H1 (cell line): ENCODE measurements at regions not wholly inside any gene's neighbourhood (a gene's known extent, or its start where the extent isn't known, plus 50 kb on each side); places are given as distances from the start of the nearest gene placed in this dataset.

Experiments
- CTCF ChIA-PET: fragments of 300-600 bp; sonication (Branson Sonifier 250); formaldehyde crosslinking; loops from one replicate; lab custom pipeline; 2021; ENCODE audit not compliant: partially characterized antibody; lab: Charles Lee
- POLR2A ChIA-PET: fragments of 300-600 bp; sonication (Branson Sonifier 250); formaldehyde crosslinking; loops from one replicate; lab custom pipeline; 2021; ENCODE audit warnings: inconsistent platforms; ENCODE audit not compliant: partially characterized antibody; lab: Charles Lee
- DNase-seq, 2 experiments: peaks; one replicate each; pipeline versions ENCODE4 v3.0.0 to v3.0.0-alpha.2; 2010 to 2022; ENCODE audit warnings: low spot score in 2 of 2, low read depth in 1 of 2, mixed read lengths in 1 of 2
- FAIRE-seq: peaks from 2 replicates; lab custom pipeline; 2011; peaks lifted over from hg19 to GRCh38; lab: Jason Lieb, UNC
- H2AFZ ChIP-seq: 2 replicates; pipeline ENCODE4 v1.8.1; 2012; ENCODE audit warnings: low read length, inconsistent platforms
- H2AK5ac ChIP-seq: 2 replicates; pipeline ENCODE4 v1.6.1; 2013; ENCODE audit warnings: low read depth, low read length
- H2BK120ac ChIP-seq: replicated peaks from 2 replicates; pipeline ENCODE3; 2013; ENCODE audit warnings: low read depth, low read length, inconsistent platforms
- H2BK12ac ChIP-seq: 2 replicates; pipeline ENCODE4 v1.6.1; 2013; ENCODE audit warnings: low read depth, low read length
- H2BK15ac ChIP-seq: 2 replicates; pipeline ENCODE4 v1.6.1; 2013; ENCODE audit warnings: low read length
- H2BK20ac ChIP-seq: 2 replicates; pipeline ENCODE4 v1.6.1; 2013; ENCODE audit warnings: low read length
- H2BK5ac ChIP-seq: 2 replicates; pipeline ENCODE4 v1.6.1; 2013; ENCODE audit warnings: low read depth, low read length
- H3K14ac ChIP-seq: 2 replicates; pipeline ENCODE4 v1.6.1; 2013; ENCODE audit warnings: inconsistent platforms; ENCODE audit not compliant: insufficient read length
- H3K18ac ChIP-seq: 2 replicates; pipeline ENCODE4 v1.6.1; 2013; ENCODE audit warnings: low read length; ENCODE audit errors: extremely low read depth
- H3K23ac ChIP-seq: 2 replicates; pipeline ENCODE4 v1.6.1; 2013; ENCODE audit warnings: inconsistent platforms; ENCODE audit not compliant: insufficient read length
- H3K23me2 ChIP-seq: 2 replicates; pipeline ENCODE4 v1.6.1; 2013; ENCODE audit warnings: low read depth, low read length
- H3K27ac ChIP-seq: 2 replicates; pipeline ENCODE4 v1.6.1; 2011; ENCODE audit warnings: low read depth, low read length, inconsistent platforms
- H3K27me3 ChIP-seq, 4 experiments: replicated peaks in 1 of 4; 1 replicate in 1 of 4; 2 replicates in 3 of 4; pipeline versions ENCODE4 v1.6.1 to v1.8.1; 2011 to 2013; ENCODE audit warnings: low read length in 3 of 4, mild to moderate bottlenecking in 3 of 4, inconsistent platforms in 2 of 4, mixed read lengths in 2 of 4, moderate library complexity in 1 of 4; ENCODE audit not compliant: control insufficient read depth in 3 of 4, insufficient read depth in 3 of 4; ENCODE audit errors: extremely low read depth in 1 of 4
- H3K36me3 ChIP-seq, 4 experiments: 2 replicates each; pipeline versions ENCODE4 v1.6.1 to v1.8.1; 2011 to 2013; ENCODE audit warnings: mild to moderate bottlenecking in 4 of 4, low read length in 3 of 4, moderate library complexity in 2 of 4, control low read depth in 1 of 4, inconsistent platforms in 1 of 4; ENCODE audit not compliant: insufficient read depth in 4 of 4, control insufficient read depth in 2 of 4
- H3K4ac ChIP-seq: replicated peaks from 2 replicates; pipeline ENCODE3; 2013; ENCODE audit warnings: low read length, low read depth, mixed read lengths, inconsistent platforms; ENCODE audit not compliant: insufficient read length
- H3K4me1 ChIP-seq, 4 experiments: replicated peaks in 1 of 4; 1 replicate in 1 of 4; 2 replicates in 3 of 4; pipeline versions ENCODE4 v1.6.1 to v1.8.1; 2011 to 2013; ENCODE audit warnings: low read length in 3 of 4, inconsistent platforms in 2 of 4, mixed read lengths in 1 of 4; ENCODE audit not compliant: insufficient read depth in 4 of 4, control insufficient read depth in 3 of 4
- H3K4me2 ChIP-seq, 2 experiments: 2 replicates each; pipeline versions ENCODE4 v1.6.1 to v1.8.1; 2011 to 2013; ENCODE audit warnings: low read depth in 2 of 2, low read length in 2 of 2, control low read depth in 1 of 2, inconsistent platforms in 1 of 2, mild to moderate bottlenecking in 1 of 2; ENCODE audit not compliant: insufficient read depth in 1 of 2
- H3K4me3 ChIP-seq, 4 experiments: fragments of 200-600, 300-600 bp in 1 of 4; sonication (generic), shearing (Covaris generic), sonication (Bioruptor Twin) in 1 of 4; 2 replicates each; pipeline versions ENCODE4 v1.5.1 to v1.8.1; 2011 to 2016; ENCODE audit warnings: low read length in 4 of 4, low read depth in 3 of 4, control low read depth in 2 of 4, inconsistent platforms in 2 of 4, mild to moderate bottlenecking in 2 of 4, mixed read lengths in 1 of 4, moderate library complexity in 1 of 4; ENCODE audit not compliant: insufficient read depth in 2 of 4; ENCODE audit errors: extremely low read depth in 1 of 4
- H3K56ac ChIP-seq: replicated peaks from 2 replicates; pipeline ENCODE3; 2013; ENCODE audit warnings: low read depth, mild to moderate bottlenecking, mixed read lengths, low read length, inconsistent platforms; ENCODE audit not compliant: insufficient read length
- H3K79me1 ChIP-seq: 2 replicates; pipeline ENCODE4 v1.6.1; 2013; ENCODE audit warnings: low read depth, low read length, control low read depth
- H3K79me2 ChIP-seq, 2 experiments: 2 replicates each; pipeline versions ENCODE4 v1.6.1 to v1.8.1; 2012 to 2013; ENCODE audit warnings: low read length in 2 of 2, mild to moderate bottlenecking in 2 of 2, inconsistent platforms in 1 of 2; ENCODE audit not compliant: insufficient read depth in 2 of 2, control insufficient read depth in 1 of 2
- H3K9ac ChIP-seq, 4 experiments: replicated peaks in 1 of 4; 1 replicate in 1 of 4; 2 replicates in 3 of 4; pipeline versions ENCODE4 v1.6.1 to v1.8.1; 2011 to 2013; ENCODE audit warnings: low read depth in 3 of 4, low read length in 3 of 4, control low read depth in 2 of 4, mild to moderate bottlenecking in 2 of 4, moderate library complexity in 2 of 4, inconsistent platforms in 1 of 4; ENCODE audit errors: extremely low read depth in 1 of 4
- H3K9me3 ChIP-seq, 2 experiments: 2 replicates each; pipeline versions ENCODE4 v1.6.1 to v1.8.1; 2012 to 2013; ENCODE audit warnings: mild to moderate bottlenecking in 2 of 2, moderate library complexity in 2 of 2, control low read depth in 1 of 2, inconsistent platforms in 1 of 2, low read depth in 1 of 2, low read length in 1 of 2, mixed read lengths in 1 of 2; ENCODE audit not compliant: insufficient read depth in 2 of 2
- H4K20me1 ChIP-seq, 2 experiments: replicated peaks in 1 of 2; 2 replicates each; pipeline versions ENCODE3 to v1.8.1; 2011 to 2013; ENCODE audit warnings: inconsistent platforms in 2 of 2, low read length in 2 of 2, mild to moderate bottlenecking in 1 of 2; ENCODE audit not compliant: insufficient read depth in 2 of 2, control insufficient read depth in 1 of 2
- H4K5ac ChIP-seq: 2 replicates; pipeline ENCODE4 v1.6.1; 2013; ENCODE audit warnings: low read length, low read depth, mixed read lengths, inconsistent platforms; ENCODE audit not compliant: insufficient read length
- H4K8ac ChIP-seq: 2 replicates; pipeline ENCODE4 v1.8.0; 2013; ENCODE audit warnings: mild to moderate bottlenecking, moderate library complexity, low read length, inconsistent platforms; ENCODE audit not compliant: insufficient read depth; ENCODE audit errors: extremely low read depth
- H4K91ac ChIP-seq: replicated peaks from 2 replicates; pipeline ENCODE3; 2013; ENCODE audit warnings: low read length, mixed read lengths, inconsistent platforms; ENCODE audit not compliant: insufficient read length
- CTCF ChIP-seq, 3 experiments: IDR thresholded peaks; 1 replicate in 2 of 3; 2 replicates in 1 of 3; pipeline versions ENCODE4 v1.5.1 to v1.6.1; 2011; ENCODE audit warnings: low read length in 3 of 3, mild to moderate bottlenecking in 3 of 3, inconsistent platforms in 2 of 3, low read depth in 1 of 3, moderate library complexity in 1 of 3; ENCODE audit not compliant: insufficient read depth in 1 of 3; ENCODE audit errors: control extremely low read depth in 1 of 3
- EP300 ChIP-seq, 2 experiments: IDR thresholded peaks; 1 replicate in 1 of 2; 2 replicates in 1 of 2; pipeline ENCODE4 v1.6.1; 2011 to 2012; ENCODE audit warnings: low read depth in 2 of 2, low read length in 2 of 2, mild to moderate bottlenecking in 2 of 2, borderline replicate concordance in 1 of 2, inconsistent platforms in 1 of 2, moderate library complexity in 1 of 2
- HDAC2 ChIP-seq, 2 experiments: fragments of 300-600 bp in 1 of 2; sonication (generic) in 1 of 2; IDR thresholded peaks; 2 replicates each; pipeline ENCODE4 v1.6.1; 2011 to 2012; ENCODE audit warnings: low read depth in 2 of 2, low read length in 2 of 2, mild to moderate bottlenecking in 2 of 2, moderate library complexity in 2 of 2, borderline replicate concordance in 1 of 2, inconsistent platforms in 1 of 2
- MAX ChIP-seq: IDR thresholded peaks from 2 replicates; pipeline ENCODE4 v1.6.1; 2012; ENCODE audit warnings: inconsistent platforms
- RXRA ChIP-seq: IDR thresholded peaks from 2 replicates; pipeline ENCODE4 v1.6.1; 2011; ENCODE audit warnings: low read depth, mild to moderate bottlenecking, low read length, moderate library complexity; ENCODE audit not compliant: insufficient read depth
- SIX5 ChIP-seq: IDR thresholded peaks from 2 replicates; pipeline ENCODE4 v1.6.1; 2011; ENCODE audit warnings: mild to moderate bottlenecking, low read depth, low read length
- WGBS, 2 experiments: shearing (Covaris generic) in 1 of 2; methylation state at CpG; one replicate each; pipeline versions ENCODE4 v1.1.6 to v1.1.7; 2013 to 2015; ENCODE audit warnings: low lambda C conversion rate in 2 of 2, mixed read lengths in 2 of 2, inconsistent platforms in 1 of 2, low coverage in 1 of 2, missing lambda C conversion rate in 1 of 2; ENCODE audit not compliant: insufficient replicate concordance in 2 of 2, insufficient coverage in 1 of 2, insufficient read length in 1 of 2; ENCODE audit errors: extremely low coverage in 1 of 2, missing lambda C conversion rate in 1 of 2; 5-methylcytosine and 5-hydroxymethylcytosine counted together

GRCh38 chr22:22833488-22833887 is 54.1 kb upstream of the IGLL5 start:
- DNase-seq = no peak
- H4K91ac ChIP-seq = no peak overlapping the region
- H3K79me1 ChIP-seq = no peaks in the 10 kb centered on the region
- H2BK12ac ChIP-seq = no peak overlapping the region
- H3K79me2 ChIP-seq = no peaks in the 10 kb centered on the region
- peaks cover 18 to 48% of the 10 kb centered on the region in 2 experiments; a peak in 3 of 4 replicates for H3K9me3 ChIP-seq
- H3K23me2 ChIP-seq = no peaks in the 10 kb centered on the region
- no peak overlapping the region for H2BK120ac ChIP-seq
- no peak overlapping the region for H4K5ac ChIP-seq
- FAIRE-seq = no peak
- no peak overlapping the region for H2AK5ac ChIP-seq
- no peak overlapping the region for H3K27ac ChIP-seq
- no peaks in the 10 kb centered on the region for H4K20me1 ChIP-seq
- WGBS, 2 experiments = 67% methylated on average over 4 of the region's 4 CpGs; no CpG with 5 or more reads in 1 of the 2 experiments
- no peak overlapping the region for H3K18ac ChIP-seq
- no peak overlapping the region for H2AFZ ChIP-seq
- H2BK20ac ChIP-seq = no peak overlapping the region
- POLR2A ChIA-PET = no interaction called here
- CTCF ChIA-PET = no interaction called here
- H3K56ac ChIP-seq = no peak overlapping the region
- no peaks in the 10 kb centered on the region for H3K4me1 ChIP-seq
- no peak overlapping the region for H3K4ac ChIP-seq
- H3K36me3 ChIP-seq = no peaks in the 10 kb centered on the region
- H3K14ac ChIP-seq = no peak overlapping the region
- H4K8ac ChIP-seq = no peak overlapping the region
- no peak overlapping the region for H3K9ac ChIP-seq
- no peak overlapping the region for H3K23ac ChIP-seq
- no peak overlapping the region for H2BK15ac ChIP-seq
- no peak overlapping the region for H3K4me2 ChIP-seq
- H3K4me3 ChIP-seq = no peak overlapping the region
- H2BK5ac ChIP-seq = no peak overlapping the region
- peaks cover 7 to 43% (median 16%) of the 10 kb centered on the region in 4 experiments; a peak in 6 of 7 replicates for H3K27me3 ChIP-seq
- TF ChIP-seq RXRA = no peak
- TF ChIP-seq SIX5 = no peak
- TF ChIP-seq EP300 (IDR thresholded peaks at IDR 0.05; ENCODE audit: borderline replicate concordance in 1 of 2, low read depth in 2 of 2, low read length in 2 of 2) = no peak
- no peak for TF ChIP-seq MAX
- no peak for TF ChIP-seq CTCF (IDR thresholded peaks at IDR 0.05; ENCODE audit: control extremely low read depth in 1 of 3, insufficient read depth in 1 of 3, low read depth in 1 of 3, low read length in 3 of 3)
- TF ChIP-seq HDAC2 (IDR thresholded peaks at IDR 0.05; ENCODE audit: borderline replicate concordance in 1 of 2, low read depth in 2 of 2, low read length in 2 of 2) = no peak
